ENCODE measurements at regions not wholly inside any gene's neighbourhood (a gene's known extent, or its start where the extent isn't known, plus 50 kb on each side); places are given as distances from the start of the nearest gene placed in this dataset.

DNA sequence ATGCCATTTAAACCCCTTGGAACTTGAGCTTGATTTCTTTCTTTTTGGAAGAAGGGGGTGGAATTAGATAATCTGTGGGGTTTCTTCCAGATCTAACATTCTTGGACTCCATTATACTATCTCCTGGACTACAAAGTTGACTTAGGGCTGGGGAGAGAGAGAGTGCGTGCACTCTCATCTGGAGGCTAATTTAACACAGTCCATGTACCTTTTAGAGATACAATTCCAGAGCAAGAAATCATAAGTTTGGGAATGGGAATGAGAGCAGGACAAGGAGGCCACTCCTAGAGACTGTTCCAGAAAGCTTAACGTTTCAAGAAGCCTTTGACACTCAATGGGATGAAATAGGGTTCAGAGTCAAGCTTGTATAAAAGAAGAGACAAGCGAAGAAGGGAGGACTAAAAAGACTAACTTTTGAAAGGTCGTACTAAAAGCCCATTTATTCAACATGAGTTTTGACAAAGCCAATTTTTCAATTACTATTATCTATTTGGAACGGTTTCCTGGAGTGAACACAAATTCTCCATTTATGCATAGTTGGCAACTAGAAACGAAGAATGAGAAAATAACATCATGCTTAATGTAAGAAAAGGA, 83.4 kb downstream of the ACTL7B start:
- no peaks in the 10 kb centered on the region for H3K4me1 ChIP-seq (replicated peaks in 1 of 2)
- intact Hi-C loops (cut with DNase I), result no loop called here
- no peak for DNase-seq
- H3K9me3 ChIP-seq (replicated peaks in 1 of 3), result no peaks in the 10 kb centered on the region
- no peak overlapping the region for H3K27ac ChIP-seq
- TF ChIP-seq, protein P1, sequence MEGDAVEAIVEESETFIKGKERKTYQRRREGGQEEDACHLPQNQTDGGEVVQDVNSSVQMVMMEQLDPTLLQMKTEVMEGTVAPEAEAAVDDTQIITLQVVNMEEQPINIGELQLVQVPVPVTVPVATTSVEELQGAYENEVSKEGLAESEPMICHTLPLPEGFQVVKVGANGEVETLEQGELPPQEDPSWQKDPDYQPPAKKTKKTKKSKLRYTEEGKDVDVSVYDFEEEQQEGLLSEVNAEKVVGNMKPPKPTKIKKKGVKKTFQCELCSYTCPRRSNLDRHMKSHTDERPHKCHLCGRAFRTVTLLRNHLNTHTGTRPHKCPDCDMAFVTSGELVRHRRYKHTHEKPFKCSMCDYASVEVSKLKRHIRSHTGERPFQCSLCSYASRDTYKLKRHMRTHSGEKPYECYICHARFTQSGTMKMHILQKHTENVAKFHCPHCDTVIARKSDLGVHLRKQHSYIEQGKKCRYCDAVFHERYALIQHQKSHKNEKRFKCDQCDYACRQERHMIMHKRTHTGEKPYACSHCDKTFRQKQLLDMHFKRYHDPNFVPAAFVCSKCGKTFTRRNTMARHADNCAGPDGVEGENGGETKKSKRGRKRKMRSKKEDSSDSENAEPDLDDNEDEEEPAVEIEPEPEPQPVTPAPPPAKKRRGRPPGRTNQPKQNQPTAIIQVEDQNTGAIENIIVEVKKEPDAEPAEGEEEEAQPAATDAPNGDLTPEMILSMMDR (IDR thresholded peaks at IDR 0.05), result no peak
- TF ChIP-seq POLR2A (IDR thresholded peaks at IDR 0.05), result no peak
- H3K36me3 ChIP-seq (replicated peaks in 1 of 2), result no peaks in the 10 kb centered on the region
- 54 to 71% (median 66%) methylated on average over 6 of the region's 6 CpGs for WGBS, 4 donors
- no peak overlapping the region for H3K4me3 ChIP-seq
- no peaks in the 10 kb centered on the region for H3K27me3 ChIP-seq

DNA sequence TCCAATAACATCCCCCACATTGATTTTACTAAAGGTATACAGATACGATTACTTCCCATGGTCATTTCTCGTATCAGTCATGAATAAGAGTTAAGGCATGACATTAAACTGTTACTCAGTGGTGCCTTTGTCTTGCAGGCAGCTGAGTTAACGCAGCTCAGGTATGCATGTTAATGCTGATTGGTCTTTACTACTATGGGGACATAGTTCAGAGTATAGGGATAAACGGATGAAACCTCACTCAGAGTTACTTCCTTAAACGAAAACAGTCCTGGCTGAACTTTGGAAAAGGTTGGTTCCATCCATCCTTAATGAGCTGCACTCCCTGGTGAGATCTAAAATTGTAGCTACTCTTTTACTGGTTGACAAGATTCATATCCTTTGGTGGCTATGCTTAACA, 87.0 kb downstream of the ACTL7B start:
- TF ChIP-seq, protein P1 (IDR thresholded peaks at IDR 0.05), result no peak
- TF ChIP-seq POLR2A (IDR thresholded peaks at IDR 0.05), result no peak
- Histone ChIP-seq H3K4me3 (no peak overlapping the region), H3K4me1 (replicated peaks in 1 of 2) (no peaks in the 10 kb centered on the region), H3K27ac (no peak overlapping the region), H3K9me3 (replicated peaks in 1 of 3) (no peaks in the 10 kb centered on the region), H3K36me3 (replicated peaks in 1 of 2) (no peaks in the 10 kb centered on the region), H3K27me3 (no peaks in the 10 kb centered on the region)
- 79 to 91% (median 83%) methylated on average over 5 of the region's 5 CpGs for WGBS, 4 donors
- no peak for DNase-seq
- intact Hi-C loops (cut with DNase I), result no loop called here

DNA sequence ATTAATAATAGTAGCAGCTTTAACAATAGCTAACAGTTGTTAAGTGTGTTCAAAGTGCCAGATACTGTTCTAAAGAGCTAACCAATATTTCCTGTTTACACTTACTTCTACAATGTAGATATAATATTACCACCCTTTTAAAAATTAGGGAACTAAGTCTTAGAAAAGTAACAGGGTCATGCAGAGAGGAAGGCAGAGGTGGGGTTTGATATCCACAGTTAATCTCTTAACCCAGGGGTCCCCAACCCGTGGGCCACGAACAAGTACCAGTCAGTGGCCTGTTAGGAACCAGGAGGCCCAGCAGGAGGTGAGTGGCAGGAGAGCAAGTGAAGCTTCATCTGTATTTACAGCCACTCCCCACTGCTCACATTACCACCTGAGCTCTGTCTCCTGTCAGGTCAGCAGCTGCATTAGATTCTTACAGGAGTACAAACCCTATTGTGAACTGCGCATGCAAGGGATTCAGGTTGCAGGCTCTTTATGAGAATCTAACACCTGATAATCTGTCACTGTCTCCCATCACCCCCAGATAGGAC, 89.1 kb downstream of the ACTL7B start:
- no peak for TF ChIP-seq POLR2A (IDR thresholded peaks at IDR 0.05)
- TF ChIP-seq, protein P1 (IDR thresholded peaks at IDR 0.05), result no peak
- intact Hi-C loops (cut with DNase I), result no loop called here
- Histone ChIP-seq H3K27ac (no peak overlapping the region), H3K27me3 (no peaks in the 10 kb centered on the region), H3K36me3 (replicated peaks in 1 of 2) (no peaks in the 10 kb centered on the region), H3K4me3 (no peak overlapping the region), H3K4me1 (replicated peaks in 1 of 2) (no peaks in the 10 kb centered on the region), H3K9me3 (replicated peaks in 1 of 3) (no peaks in the 10 kb centered on the region)
- whole genome bisulfite sequencing, 4 donors, result 75 to 86% (median 76%) methylated on average over 3 of the region's 3 CpGs
- no peak for DNase-seq

DNA sequence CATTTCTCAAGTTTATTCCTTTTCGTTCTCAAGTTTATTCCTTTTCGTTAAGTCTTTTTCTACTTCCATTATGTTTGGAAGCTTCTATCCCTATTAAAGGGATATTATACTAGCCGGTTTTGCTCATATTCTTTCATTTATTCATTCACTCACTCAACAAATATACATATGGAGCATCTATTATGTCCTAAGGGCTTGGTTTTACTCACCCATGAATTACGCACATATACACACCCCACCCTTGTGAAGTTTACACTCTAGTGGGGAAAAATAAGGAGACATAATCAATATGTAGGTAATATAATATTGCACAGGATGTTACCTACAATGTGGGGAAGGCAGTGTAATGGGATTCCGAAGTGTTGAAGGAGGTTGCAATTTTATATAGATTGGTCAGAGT, 90.5 kb downstream of the ACTL7B start:
- 78 to 95% (median 87%) methylated on average over 5 of the region's 5 CpGs for WGBS, 4 donors
- Histone ChIP-seq H3K9me3 (replicated peaks in 1 of 3) (no peaks in the 10 kb centered on the region), H3K4me1 (replicated peaks in 1 of 2) (no peaks in the 10 kb centered on the region), H3K4me3 (no peak overlapping the region), H3K27me3 (no peaks in the 10 kb centered on the region), H3K36me3 (replicated peaks in 1 of 2) (no peaks in the 10 kb centered on the region), H3K27ac (no peak overlapping the region)
- TF ChIP-seq POLR2A (IDR thresholded peaks at IDR 0.05), result no peak
- TF ChIP-seq, protein P1 (IDR thresholded peaks at IDR 0.05), result no peak
- DNase-seq, result no peak
- intact Hi-C loops (cut with DNase I), result no loop called here

Data from adrenal gland (tissue), 9 donors.